GM12865 (cell line): ENCODE measurements at regions not wholly inside any gene's neighbourhood (a gene's known extent, or its start where the extent isn't known, plus 50 kb on each side); places are given as distances from the start of the nearest gene placed in this dataset.

ENCODE experiments used
- DNase-seq: peaks from one replicate; pipeline ENCODE4 v3.0.0; 2010; ENCODE audit warnings: low read depth
- H3K4me3 ChIP-seq: 2 replicates; pipeline ENCODE4 v1.5.1; 2011; ENCODE audit warnings: mild to moderate bottlenecking, low read depth, low read length, control low read depth
- CTCF ChIP-seq: IDR thresholded peaks from 2 replicates; pipeline ENCODE4 v1.5.1; 2011; ENCODE audit warnings: low read length, control low read depth, low read depth, inconsistent platforms; ENCODE audit not compliant: insufficient read depth; ENCODE audit errors: missing control alignments

DNA sequence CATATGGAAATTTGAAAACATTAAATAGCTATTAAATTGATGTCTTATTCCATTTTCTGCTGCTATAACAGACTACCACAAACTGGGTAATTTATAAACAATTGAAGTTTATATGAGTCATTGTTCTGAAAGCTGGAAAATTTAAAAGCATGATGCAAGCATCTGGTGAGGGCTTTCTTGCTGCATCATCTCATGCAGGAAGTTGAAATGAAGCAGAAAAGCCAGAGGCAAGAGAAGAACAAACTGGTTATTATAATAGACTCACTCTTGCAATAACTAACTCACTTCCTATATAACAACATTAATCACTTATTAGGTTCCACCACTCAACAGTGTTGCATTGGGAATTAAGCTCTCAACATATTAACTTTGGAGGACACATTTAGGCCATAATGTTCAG is 1277.4 kb downstream of the LRFN5 start:
- no peak for TF ChIP-seq CTCF
- no peak overlapping the region for H3K4me3 ChIP-seq
- DNase-seq, result no peak

- no peak for DNase-seq
- no peak overlapping the region for H3K4me3 ChIP-seq
- TF ChIP-seq CTCF, result no peak
Observed at GRCh38 chr14:42877716-42878115, 1271.0 kb downstream of the LRFN5 start.

- no peak overlapping the region for H3K4me3 ChIP-seq
- no peak for TF ChIP-seq CTCF
- no peak for DNase-seq
Observed at GRCh38 chr14:42872786-42873185, 1266.1 kb downstream of the LRFN5 start.

DNA sequence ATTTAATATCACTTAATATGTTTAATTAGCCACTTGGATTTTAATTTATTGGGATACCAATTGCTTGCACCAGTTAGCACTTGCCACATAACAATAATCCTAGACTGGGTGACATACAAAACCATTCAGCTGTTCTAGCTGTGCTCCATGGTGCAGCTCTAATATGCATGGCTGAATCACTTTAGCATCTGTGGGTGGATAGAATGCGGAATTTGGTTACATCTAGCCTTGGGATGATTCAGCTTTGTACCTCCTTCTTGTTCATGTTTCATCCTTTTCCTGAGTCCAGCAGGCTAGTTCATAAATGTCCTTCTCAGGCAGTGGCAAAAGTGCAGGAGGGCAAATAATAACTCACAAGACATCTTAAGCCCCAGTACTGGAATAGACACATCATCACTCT is 1263.0 kb downstream of the LRFN5 start:
- no peak for DNase-seq
- no peak for TF ChIP-seq CTCF
- H3K4me3 ChIP-seq, result no peak overlapping the region

- H3K4me3 ChIP-seq, result no peak overlapping the region
- no peak for DNase-seq
- TF ChIP-seq CTCF, result no peak
Observed at GRCh38 chr14:42862114-42862513, 1255.4 kb downstream of the LRFN5 start.

- no peak overlapping the region for H3K4me3 ChIP-seq
- DNase-seq, result no peak
- TF ChIP-seq CTCF, result no peak
Observed at GRCh38 chr14:42860371-42860770, 1253.7 kb downstream of the LRFN5 start.

- H3K4me3 ChIP-seq, result no peak overlapping the region
- DNase-seq, result no peak
- TF ChIP-seq CTCF, result no peak
Observed at GRCh38 chr14:42856106-42856505, 1249.4 kb downstream of the LRFN5 start.
